CD4-positive, alpha-beta T cell (primary cell): ENCODE measurements at regions not wholly inside any gene's neighbourhood (a gene's known extent, or its start where the extent isn't known, plus 50 kb on each side); places are given as distances from the start of the nearest gene placed in this dataset.

Source experiments
- ATAC-seq: fragments of 200-7000 bp; cut with Tn5 transposase; one replicate; pipeline ENCODE4 v1.10.0; 2022; ENCODE audit warnings: mild to moderate bottlenecking; ENCODE audit not compliant: poor library complexity
- CTCF ChIA-PET: fragments of 350-600 bp; sonication (Branson Sonifier 250); formaldehyde crosslinking; loops from one replicate; lab custom pipeline; 2021; ENCODE audit warnings: antibody characterized with exemption, inconsistent platforms; lab: Charles Lee
- POLR2A ChIA-PET: fragments of 350-600 bp; sonication (Branson Sonifier 250); formaldehyde crosslinking; loops from one replicate; lab custom pipeline; 2021; ENCODE audit warnings: antibody characterized with exemption, inconsistent platforms; lab: Charles Lee
- DNase-seq, 14 experiments: peaks; one replicate each; pipeline ENCODE4 v3.0.0-alpha.2; 2013 to 2020; ENCODE audit warnings: mixed read lengths in 2 of 14
- H3K27ac ChIP-seq, 2 donors: one replicate each; pipeline versions ENCODE4 v1.5.1 to v1.7.0; 2013; ENCODE audit warnings: low read length in 2 of 2, low read depth in 1 of 2, mild to moderate bottlenecking in 1 of 2
- H3K27me3 ChIP-seq, 2 experiments: 1 replicate in 1 of 2; 2 replicates in 1 of 2; pipeline versions ENCODE4 v1.6.1 to v1.7.0; 2013; ENCODE audit warnings: low read length in 2 of 2, control low read depth in 1 of 2, mild to moderate bottlenecking in 1 of 2, moderate library complexity in 1 of 2; ENCODE audit not compliant: insufficient read depth in 2 of 2, control insufficient read depth in 1 of 2
- H3K36me3 ChIP-seq: one replicate; pipeline ENCODE4 v1.6.1; 2013; ENCODE audit warnings: low read length, control low read depth; ENCODE audit not compliant: insufficient read depth
- H3K4me1 ChIP-seq: one replicate; pipeline ENCODE4 v1.6.1; 2013; ENCODE audit warnings: low read length, control low read depth; ENCODE audit not compliant: insufficient read depth
- H3K4me3 ChIP-seq: one replicate; pipeline ENCODE4 v1.5.1; 2013; ENCODE audit warnings: mild to moderate bottlenecking, low read length, moderate library complexity
- H3K9me3 ChIP-seq, 2 experiments: 1 replicate in 1 of 2; 2 replicates in 1 of 2; pipeline versions ENCODE4 v1.6.1 to v1.7.0; 2013; ENCODE audit warnings: low read length in 2 of 2, mild to moderate bottlenecking in 2 of 2, control low read depth in 1 of 2, moderate library complexity in 1 of 2; ENCODE audit not compliant: control insufficient read depth in 1 of 2, insufficient read depth in 1 of 2
- H3K27ac Mint-ChIP-seq: one replicate; pipeline ENCODE4 v1.8.0; 2020; ENCODE audit warnings: mixed read lengths
- H3K27me3 Mint-ChIP-seq: one replicate; pipeline ENCODE4 v1.8.0; 2021; ENCODE audit warnings: mixed read lengths
- H3K36me3 Mint-ChIP-seq: one replicate; pipeline ENCODE4 v1.8.0; 2021; ENCODE audit warnings: low read depth, mixed read lengths
- H3K4me1 Mint-ChIP-seq: one replicate; pipeline ENCODE4 v1.8.0; 2021; ENCODE audit warnings: low read depth, mixed read lengths
- H3K4me3 Mint-ChIP-seq: one replicate; pipeline ENCODE4 v1.8.0; 2020; ENCODE audit warnings: mild to moderate bottlenecking, mixed read lengths
- H3K9me3 Mint-ChIP-seq: one replicate; pipeline ENCODE4 v1.8.0; 2020; ENCODE audit warnings: mixed read lengths
- CTCF ChIP-seq: fragments of 200-600 bp; IDR thresholded peaks from one replicate; pipeline ENCODE4 v1.8.0; 2022; ENCODE audit warnings: antibody characterized with exemption, mild to moderate bottlenecking
- intact Hi-C, 2 experiments: fragments of 100-400 bp; cut with DNase I in 1 of 2; cut with micrococcal nuclease in 1 of 2; formaldehyde crosslinking; loops; one replicate each; pipeline versions ENCODE4 v1.15.1 to v1.9.0; 2023 to 2025; cut with DNase I, micrococcal nuclease

DNA sequence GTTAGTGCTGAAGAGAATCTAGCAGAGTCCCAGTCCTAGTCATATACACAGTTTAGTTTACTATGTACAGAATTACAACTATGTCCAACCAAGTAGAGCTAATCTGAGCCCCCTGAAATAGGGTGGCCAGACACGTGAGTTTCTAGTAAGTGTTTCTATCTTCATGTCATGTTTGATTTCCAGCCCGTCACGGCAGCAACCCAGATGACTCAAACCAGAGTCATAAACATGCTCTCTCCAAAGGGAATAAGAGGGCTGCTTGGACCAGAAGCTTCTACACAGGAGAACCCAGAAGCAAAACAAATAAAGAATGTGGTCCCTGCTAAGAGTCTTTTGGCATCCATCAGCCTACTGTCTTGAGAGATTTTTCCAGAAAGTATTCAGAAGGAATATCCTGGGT is 64.9 kb upstream of the WIPF1 start:
- H3K36me3 Mint-ChIP-seq: no peaks in the 10 kb centered on the region
- DNase-seq (no peak), ATAC-seq (no peak)
- ChIA-PET POLR2A (no interaction called here), CTCF (interaction anchor here (1.1 kb wide), 1 partner anchor 24 kb away, joined by 3 read pairs; no protein-coding TSS in a partner anchor)
- Histone ChIP-seq H3K36me3 (peaks cover 3% of the 10 kb centered on the region), H3K4me3 (no peak overlapping the region), H3K27me3 (no peaks in the 10 kb centered on the region), H3K9me3 (no peaks in the 10 kb centered on the region), H3K27ac (no peak overlapping the region), H3K4me1 (peaks cover 18% of the 10 kb centered on the region)
- no peaks in the 10 kb centered on the region for H3K9me3 Mint-ChIP-seq
- H3K27ac Mint-ChIP-seq: no peak overlapping the region
- intact Hi-C loops: no loop called here
- H3K4me1 Mint-ChIP-seq: peaks cover 18% of the 10 kb centered on the region
- no peak overlapping the region for H3K4me3 Mint-ChIP-seq
- H3K27me3 Mint-ChIP-seq: no peaks in the 10 kb centered on the region
- no peak for TF ChIP-seq CTCF

DNA sequence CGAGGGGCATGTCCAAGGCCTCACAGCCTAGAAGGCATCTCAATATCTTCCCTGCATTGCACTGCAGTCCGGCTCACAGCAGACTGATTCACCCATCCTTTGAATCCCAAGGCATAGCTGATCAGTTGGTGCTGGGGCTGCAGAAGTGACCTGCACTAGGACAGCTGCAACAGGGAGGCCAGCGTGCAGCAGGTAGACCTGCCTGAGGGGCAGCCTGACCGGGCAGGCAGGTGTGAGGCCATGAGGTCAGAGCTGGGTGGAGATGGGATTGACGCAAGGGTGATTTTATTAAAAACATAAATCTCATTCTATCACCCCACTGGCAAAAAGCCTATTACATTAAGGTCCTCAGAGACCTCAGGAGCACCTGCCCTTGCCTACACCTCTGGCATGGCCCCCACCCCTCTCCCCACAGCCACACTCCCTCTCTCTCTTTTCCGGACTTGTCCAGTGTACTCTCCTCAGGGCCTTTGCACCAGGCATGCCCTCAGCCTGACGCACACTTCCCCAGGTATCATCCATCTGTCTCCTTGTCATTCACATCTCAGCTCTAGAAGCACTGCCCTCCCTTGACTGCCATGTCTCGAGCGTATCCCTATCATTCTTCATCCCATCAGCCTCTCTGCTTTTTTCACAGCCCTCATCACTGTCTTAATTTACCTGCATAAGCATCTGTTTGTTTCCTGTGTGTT is 63.5 kb upstream of the WIPF1 start:
- no peak for ATAC-seq

DNA sequence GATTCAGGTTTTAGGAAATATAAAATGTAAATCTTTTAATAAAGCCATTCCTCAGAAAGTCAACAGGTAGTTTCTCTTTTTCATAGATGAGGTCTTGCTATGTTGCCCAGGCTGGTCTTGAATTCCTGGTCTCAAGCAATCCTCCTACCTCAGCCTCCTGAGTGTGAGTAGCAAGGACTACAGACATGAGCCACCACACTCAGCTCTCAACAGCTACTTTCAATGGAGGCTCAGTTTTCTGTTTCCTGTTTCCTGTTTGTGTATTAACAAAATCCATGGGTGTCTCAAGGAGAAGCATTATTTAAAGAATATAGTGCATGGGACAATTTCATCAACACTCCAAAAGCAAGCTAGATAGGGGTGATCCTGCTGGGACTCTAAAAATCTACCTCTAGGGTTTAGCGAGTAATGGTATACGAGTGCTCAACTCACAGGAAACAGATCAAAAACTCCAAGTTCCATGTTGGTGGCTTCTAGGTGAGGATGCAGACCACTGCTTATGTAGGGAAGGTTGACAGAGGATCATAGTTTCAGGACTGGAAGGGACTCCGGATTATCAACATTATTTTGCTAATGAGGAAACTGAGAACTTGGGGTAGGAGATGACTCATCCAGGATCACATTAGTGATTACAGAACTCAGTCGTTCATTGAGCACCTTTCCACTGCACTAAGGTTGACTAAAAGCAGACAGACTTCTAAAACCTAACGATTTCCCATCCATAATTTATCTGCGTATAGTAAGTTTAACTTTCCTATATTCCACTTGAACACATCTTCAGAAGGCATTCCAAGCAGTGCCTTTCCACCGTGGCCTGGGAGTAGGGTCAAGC is 61.7 kb upstream of the WIPF1 start:
- H3K27me3 ChIP-seq: no peaks in the 10 kb centered on the region
- Mint-ChIP-seq H3K4me3 (no peak overlapping the region), H3K36me3 (no peaks in the 10 kb centered on the region), H3K4me1 (peaks cover 22% of the 10 kb centered on the region), H3K27ac (no peak overlapping the region), H3K27me3 (no peaks in the 10 kb centered on the region), H3K9me3 (no peaks in the 10 kb centered on the region)
- ChIA-PET CTCF (no interaction called here), POLR2A (interaction anchor here (1.1 kb wide), 1 partner anchor 22 kb away, joined by 3 read pairs; no protein-coding TSS in a partner anchor)
- no peak for ATAC-seq
- DNase-seq: no peak
- H3K4me1 ChIP-seq: peaks cover 10% of the 10 kb centered on the region
- peaks cover 3% of the 10 kb centered on the region for H3K36me3 ChIP-seq
- TF ChIP-seq CTCF: no peak
- H3K27ac ChIP-seq: no peak overlapping the region
- H3K4me3 ChIP-seq: no peak overlapping the region
- intact Hi-C loops: no loop called here
- H3K9me3 ChIP-seq: no peaks in the 10 kb centered on the region

More for the DNA sequence above, 63.5 kb upstream of the WIPF1 start:
- Histone ChIP-seq H3K4me3 (no peak overlapping the region), H3K4me1 (peaks cover 10% of the 10 kb centered on the region), H3K27ac (no peak overlapping the region), H3K27me3 (no peaks in the 10 kb centered on the region), H3K36me3 (peaks cover 3% of the 10 kb centered on the region), H3K9me3 (no peaks in the 10 kb centered on the region)
- H3K27ac Mint-ChIP-seq: no peak overlapping the region
- H3K4me1 Mint-ChIP-seq: peaks cover 19% of the 10 kb centered on the region
- no peak for TF ChIP-seq CTCF
- no peak for DNase-seq
- H3K4me3 Mint-ChIP-seq: no peak overlapping the region
- no peaks in the 10 kb centered on the region for H3K27me3 Mint-ChIP-seq
- H3K36me3 Mint-ChIP-seq: no peaks in the 10 kb centered on the region
- intact Hi-C loops: no loop called here
- ChIA-PET CTCF (no interaction called here), POLR2A (no interaction called here)
- H3K9me3 Mint-ChIP-seq: no peaks in the 10 kb centered on the region
